Colon (tissue), 2 donors: ENCODE measurements at regions not wholly inside any gene's neighbourhood (a gene's known extent, or its start where the extent isn't known, plus 50 kb on each side); places are given as distances from the start of the nearest gene placed in this dataset.
"Not testable (repeated sequence)": the region's sequence is repeated elsewhere in the genome, so short reads cannot be mapped to it uniquely, and the experiment has no call there.

Source experiments
- FAIRE-seq: peaks from 2 replicates; lab custom pipeline; 2012; peaks lifted over from hg19 to GRCh38; lab: Jason Lieb, UNC
- donor health status: control.
- donor health status: control.

DNA sequence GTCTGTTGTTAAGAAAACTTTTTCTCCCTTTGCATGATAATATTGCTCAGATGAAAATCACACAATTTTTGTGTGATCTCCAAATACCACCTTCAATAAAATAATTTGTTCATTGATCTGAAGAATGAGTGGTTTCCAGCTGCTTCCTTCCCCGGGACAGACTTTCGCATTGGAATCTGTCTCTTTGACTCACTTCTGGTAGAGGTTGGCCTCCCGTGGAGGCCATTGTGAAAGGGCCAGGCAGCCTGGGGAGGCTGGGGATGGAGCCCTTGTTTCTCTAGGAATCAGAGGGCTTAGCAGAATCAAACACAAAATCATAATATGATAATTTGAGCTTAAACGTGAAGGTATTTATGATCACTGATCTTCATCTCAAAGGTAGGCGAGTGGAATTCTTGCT is 135.0 kb upstream of the ZNF536 start:
- FAIRE-seq, result no peak

DNA sequence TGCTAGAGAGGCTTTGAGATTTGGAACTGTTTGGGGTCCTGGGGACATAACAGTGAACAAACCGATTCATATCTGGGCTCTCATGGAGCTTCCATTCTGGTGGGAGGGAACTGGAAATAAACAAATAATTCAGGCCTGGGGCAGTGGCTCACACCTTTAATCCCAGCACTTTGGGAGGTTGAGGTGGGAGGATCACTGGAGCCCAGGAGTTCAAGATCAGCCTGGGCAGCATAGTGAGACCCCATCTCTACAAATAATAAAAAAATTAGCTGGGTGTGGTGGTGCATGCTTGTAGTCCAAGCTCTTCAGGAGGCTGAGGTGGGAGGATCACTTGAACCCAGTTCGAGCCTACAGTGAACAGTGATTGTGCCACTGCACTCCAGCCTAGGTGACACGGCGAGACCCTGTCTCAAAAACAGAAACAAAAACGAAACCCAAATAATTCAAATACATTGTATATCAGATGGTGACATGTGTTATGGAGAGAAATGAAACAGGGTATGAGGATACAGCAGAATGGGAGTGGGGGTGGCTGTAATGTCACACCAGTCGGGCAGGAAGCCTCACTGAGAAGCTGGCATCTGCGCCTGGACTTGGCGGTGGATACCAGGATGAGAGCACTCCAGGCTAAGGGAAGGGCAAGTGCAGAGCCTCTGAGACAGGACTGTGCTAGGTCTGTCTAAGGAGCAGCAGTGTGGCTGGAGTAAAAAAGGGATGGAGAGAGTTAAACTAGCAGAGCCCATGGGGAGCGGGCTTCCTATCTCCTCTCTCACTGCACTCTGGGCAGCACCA is 131.1 kb upstream of the ZNF536 start:
- no peak for FAIRE-seq

DNA sequence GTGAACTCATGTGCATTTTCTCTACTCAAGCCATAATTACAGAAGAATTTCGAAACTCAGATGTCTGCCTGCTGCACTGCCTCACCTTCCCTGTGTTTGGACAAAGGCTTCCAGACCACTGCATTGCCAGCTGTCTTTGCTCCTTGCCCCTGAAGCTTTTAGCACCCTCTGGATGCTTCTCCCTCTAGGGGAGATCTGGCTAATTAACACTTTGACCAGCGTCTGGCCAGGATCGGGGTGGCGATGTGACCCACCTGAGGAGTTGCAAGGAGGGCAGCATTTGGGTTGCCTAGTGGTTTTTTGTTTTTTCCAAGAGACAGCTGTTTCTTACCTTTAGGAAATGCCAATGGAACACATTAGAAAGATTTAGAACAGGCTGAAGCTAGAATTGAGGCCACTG is 127.7 kb upstream of the ZNF536 start:
- FAIRE-seq, result no peak

DNA sequence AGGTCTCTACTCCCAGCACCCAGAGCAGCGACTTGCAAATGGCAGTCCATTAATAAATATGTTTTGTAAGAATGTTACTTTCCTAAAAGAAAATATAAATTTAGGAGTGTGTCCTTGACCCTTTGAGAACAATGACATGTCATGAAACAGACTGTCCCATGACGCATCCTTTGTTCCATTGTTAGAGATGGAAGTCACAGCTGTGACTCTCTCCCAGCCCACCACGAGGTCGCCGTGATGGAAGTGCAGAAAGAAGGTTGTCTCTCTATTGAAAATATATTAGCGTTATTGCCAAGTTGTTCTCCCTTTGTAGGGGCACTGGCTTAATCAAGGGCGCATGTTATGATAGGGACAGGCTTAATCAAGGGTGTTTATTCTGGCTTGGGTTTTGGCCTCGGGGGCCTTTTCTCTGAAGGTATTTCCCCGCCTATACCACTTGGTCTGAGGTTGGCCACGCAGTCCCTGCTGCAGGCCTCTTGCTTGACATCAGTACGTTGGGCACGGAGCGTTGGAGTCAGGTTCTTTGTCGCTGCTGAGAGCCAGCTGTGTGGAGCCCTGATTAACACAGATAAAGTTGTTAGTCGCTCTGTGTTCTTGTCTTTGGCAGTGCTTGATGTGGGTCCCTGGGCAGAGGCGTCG is 126.7 kb upstream of the ZNF536 start:
- no peak for FAIRE-seq

DNA sequence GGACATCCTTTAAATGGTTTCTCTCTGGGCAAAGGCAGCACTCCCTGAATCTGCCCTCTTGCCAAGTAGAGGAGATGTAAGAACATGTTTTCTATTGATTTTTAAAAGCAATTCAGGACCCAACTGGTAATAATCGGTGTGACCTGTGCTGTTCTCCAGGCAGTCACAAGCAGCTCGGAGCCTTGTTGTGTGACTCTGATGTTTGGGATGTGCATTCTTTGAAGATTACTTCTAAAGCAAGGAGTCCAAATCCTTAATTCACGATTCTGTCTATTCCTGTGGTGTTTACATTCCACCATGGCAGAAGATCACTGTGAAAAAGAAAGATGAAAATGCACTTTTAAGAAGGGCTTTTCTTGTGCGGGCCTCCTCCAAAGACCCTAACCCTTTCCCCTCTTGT is 122.3 kb upstream of the ZNF536 start:
- no peak for FAIRE-seq

DNA sequence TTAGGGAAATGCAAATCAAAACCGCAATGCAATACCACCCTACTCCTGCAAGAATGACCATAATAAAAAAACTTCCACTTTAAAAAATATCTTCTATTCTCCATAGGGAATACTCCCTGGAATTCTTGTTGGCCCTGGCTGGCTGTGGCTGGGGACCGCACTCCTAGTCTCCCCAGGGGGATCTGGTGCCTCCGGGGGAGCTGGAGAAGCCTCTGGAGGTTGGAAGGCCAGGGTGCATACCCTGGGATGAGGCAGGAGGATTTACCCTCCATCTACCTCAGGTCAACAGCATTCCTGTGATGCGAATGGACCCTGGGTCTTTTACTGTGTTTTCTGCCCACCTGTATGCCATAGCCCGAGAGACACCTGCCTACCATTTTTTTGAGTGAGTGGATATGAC is 120.0 kb upstream of the ZNF536 start:
- FAIRE-seq, result no peak

DNA sequence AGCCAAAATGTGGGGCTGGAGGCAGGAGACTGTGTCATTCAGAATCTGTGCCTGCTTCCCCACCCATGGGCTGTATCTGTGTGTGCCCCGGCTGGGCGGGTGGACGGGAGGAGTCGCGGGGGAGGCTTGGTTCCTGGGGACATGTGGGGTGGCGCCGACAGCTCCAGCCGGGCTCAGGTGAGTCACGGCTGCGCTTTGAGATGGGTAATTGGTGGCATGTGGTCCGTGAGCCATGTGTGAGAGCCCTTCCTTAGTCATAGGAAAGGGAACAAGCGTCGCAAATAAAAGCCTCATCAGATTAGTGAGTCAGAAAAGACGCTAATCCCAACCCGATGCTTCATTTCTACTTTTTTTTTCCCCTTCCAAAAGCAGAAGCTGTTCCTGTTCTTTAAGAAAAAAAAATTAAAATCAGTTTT is 118.6 kb upstream of the ZNF536 start:
- FAIRE-seq, result no peak

DNA sequence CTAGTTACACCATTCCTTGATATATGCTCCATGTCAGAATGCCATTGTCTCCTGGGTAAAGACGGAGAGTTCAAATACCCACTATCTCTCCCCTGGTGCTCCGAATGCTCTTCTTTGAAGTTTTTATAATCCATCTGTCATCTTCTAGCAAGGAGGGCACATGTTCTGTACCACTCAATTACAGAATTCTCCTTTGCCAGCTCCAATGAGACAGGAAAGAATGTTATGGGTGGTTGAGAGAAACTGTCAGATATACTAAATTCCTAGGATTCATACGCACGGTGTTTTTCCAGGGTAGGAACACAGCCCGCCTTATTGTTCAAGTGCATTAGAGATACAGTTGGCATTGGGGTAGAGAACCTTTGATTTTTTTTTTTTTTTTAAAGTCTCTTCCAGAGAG is 118.0 kb upstream of the ZNF536 start:
- FAIRE-seq, result no peak

DNA sequence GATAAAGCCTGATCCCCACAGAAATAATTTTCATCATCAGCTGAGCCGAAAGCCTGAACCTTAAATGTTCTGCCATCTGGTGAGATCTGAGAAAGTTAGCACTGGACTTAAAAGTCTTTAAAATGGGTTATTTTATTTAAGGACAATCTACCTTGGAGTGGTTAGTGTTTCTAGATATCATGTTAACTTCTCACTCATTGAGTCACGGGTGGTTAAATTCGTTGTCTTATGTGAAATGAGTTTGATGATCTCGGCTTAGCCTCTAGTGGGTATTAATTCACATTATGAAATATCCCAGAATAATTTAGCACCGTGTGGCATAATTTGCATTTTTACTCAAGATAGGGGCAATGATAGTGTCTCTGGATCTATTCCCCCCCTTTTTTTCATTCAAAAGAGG is 117.4 kb upstream of the ZNF536 start:
- FAIRE-seq, result no peak

DNA sequence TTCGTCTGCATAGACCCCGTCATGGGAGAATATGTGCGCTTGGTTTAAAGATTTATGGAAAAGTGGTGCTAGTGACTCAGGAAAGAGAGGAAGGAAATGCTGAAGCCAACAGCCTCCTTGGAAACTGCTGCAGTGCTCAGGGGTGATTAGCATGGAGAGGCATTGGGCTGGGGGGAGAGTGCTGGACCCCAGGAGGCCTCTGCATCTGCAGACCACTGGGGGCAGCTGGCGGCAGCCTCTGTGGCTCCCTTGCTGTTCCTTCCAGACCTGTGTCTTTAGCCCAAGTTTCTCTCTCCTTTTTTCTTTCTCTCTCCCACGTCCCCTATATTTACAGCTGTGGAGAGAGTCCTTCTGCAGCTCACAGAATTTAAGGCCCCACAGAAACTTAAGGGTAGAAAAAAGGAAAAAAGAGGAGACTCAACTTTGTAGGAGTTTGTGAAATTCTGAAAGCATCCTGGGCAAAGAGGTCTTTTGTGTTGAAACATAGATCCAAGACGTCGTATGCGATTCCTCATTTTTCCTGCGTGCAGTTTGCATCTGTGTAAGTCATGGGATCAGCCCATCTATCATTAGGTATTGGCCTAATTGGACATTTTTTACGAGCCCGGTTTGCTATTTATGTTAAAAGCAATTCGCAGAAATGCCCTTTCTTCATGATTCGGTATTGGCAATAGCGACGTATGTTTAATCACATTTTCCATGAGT is 116.2 kb upstream of the ZNF536 start:
- no peak for FAIRE-seq

DNA sequence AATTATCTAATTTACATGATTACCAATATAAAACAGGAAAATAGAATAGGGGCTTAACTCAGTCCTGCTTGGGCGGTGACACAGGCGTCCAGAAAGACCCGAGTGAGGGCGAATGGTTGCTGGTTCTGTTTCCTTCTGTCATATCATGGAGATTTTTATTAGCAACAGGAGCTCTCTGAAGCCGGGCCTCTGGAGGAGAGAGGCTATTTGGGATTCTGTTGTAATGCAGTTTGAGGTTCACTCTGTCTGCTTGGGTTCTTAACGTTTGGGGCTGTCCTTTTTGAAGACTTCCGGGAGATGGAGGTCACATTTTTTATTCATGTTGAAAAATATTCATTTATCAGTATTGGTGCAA is 115.7 kb upstream of the ZNF536 start:
- no peak for FAIRE-seq

DNA sequence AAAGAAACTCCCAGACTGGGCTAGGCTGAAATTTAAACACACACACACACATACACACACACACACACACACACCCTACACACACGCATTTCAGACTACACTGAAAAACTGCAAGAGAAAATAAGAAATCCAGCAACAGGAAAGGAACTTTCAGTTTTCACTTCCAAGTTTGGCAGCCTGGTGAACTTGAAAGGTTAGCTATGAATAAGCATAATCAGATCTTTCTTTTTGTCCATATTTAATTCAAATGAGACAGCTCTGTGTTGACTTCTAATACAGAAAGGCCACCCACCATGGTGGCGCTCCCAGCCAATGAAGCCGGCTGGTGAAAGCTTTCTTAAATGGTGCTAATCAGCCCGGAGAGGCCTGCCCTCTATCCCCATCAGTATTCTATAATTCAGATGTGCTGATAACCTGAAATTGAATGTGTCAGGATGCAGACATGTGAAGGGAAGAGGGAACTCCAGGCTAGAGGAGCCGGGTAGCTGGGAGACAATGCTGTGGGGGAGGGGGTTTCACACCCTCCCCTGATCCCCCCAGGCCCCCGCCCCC is 108.3 kb upstream of the ZNF536 start:
- no peak for FAIRE-seq

DNA sequence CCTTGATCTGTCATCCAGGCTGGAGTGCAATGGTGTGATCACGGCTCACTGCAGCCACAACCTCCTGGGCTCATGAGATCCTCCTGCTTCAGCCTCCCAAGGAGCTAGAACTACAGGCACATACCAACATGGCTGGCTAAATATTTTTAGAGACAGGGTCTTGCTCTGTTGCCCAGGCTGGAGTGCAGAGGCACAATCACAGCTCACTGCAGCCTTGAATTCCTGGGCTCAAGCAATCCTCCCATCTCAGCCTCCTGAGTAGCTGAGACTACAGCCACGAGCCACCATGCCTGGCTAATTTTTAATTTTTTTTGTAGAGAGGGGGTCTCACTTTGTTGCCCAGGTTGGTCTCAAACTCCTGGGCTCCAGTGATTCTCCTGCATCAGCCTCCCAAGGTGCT is 106.3 kb upstream of the ZNF536 start:
- not testable (repeated sequence) for FAIRE-seq

DNA sequence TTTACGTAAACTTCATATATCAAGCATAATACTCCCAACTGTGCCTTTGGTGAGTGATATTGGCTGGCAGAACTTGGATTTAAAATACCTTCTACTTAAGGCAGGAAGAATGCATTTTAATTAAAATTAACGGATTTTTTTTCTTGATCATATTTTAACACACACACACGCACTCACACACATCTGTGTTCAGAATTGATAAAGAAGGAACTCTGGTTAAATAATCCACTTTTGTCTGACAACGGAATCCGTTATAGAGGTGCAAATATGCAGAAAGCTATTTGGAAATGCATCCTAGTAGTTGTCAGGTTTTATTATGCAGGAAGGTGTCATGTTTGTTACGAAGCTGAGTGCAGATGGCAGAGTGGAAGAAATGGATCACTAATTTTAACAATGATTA is 105.5 kb upstream of the ZNF536 start:
- no peak for FAIRE-seq

DNA sequence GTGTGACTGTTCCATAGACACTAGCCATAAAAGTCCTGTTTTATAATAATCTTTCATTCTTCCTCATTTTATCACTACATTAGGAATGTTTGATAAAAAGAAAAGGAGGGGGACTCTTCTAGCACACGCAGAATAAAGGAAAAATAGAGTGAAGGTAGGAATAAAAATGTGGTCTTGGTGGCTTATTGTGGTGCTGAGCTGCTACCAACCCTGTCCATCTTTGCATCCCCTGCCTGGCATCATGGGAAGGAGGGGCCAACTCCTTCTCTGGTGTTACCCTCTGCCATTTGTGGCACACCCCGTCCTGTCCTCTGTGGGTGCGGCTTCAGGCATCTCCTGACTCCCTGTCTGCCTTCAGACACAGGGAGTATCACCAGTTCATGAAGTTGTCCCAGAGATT is 104.9 kb upstream of the ZNF536 start:
- no peak for FAIRE-seq

DNA sequence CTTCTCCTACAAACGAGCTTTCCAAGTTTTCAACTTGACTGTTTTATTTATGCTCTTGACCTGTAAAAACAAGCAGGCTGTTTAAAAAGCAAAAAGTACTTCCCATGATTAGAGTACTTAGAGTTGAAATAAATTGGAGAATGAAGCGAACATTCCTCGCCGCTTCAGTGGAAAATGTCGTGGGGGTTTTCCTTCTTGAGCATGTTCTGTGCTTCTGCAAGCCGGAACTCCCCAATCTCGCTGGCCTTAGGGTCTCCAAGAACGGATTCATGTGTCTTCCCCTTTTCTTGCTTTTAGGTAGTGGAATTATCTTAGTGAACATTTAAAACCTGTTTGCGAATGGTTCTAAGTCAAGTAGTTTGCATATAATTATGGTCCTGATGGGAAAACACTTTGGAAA is 103.6 kb upstream of the ZNF536 start:
- no peak for FAIRE-seq

DNA sequence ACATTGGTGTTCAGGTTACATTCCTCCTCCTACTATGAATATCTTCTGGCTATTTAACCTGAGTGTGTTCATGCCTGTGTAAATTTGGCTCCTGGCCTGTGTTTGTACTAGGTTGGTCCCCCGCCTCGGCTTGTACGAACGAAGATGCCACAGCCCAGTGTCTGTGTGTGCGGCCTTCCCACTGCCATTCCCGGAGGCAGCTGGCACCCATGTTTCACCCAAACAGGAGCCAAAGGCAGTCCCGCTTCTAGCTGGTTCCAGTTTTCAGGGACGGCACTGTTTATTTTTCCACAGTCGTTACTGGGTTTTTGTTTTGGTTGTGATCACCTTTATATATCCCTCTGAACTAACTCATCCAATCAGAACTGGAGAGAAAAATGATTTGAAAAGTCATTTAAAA is 102.5 kb upstream of the ZNF536 start:
- FAIRE-seq, result no peak

DNA sequence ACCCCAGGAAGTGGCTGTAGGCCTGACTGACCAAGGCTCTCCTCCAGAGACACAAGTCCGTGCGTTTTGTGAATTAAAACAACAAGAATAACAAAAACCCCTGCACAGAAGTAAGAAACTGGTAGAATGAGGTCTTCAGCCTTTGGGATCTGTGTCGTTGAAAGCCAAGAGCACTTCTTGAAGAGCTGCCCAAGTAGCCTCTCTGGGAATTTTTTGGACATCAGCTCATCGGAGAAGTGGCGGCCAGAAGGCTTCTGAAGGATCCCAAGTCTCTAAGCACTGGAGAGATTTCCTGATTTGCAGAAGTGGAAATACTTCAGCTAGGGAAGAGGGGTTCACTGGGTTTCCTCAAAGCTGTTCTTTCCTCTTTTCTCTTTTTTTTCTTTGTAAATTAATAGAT is 100.4 kb upstream of the ZNF536 start:
- FAIRE-seq, result no peak

DNA sequence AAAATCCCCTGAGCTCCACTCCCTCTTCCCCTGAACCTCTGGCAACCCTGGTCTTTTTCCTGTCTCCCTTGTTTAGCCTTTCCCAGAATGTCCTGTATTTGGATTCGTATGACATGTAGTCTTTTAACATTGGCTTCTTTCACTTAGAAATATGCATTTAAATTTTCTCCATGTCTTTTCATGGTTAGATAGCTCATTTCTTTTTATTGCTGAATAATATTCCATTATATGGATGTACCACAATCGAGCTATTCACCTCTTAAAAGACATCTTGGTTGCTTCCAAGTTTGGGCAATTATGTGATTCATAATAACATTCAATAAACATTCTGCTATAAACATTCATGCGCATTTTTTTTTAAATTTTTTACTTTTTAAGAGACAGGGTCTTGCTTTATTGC is 99.6 kb upstream of the ZNF536 start:
- FAIRE-seq, result no peak

DNA sequence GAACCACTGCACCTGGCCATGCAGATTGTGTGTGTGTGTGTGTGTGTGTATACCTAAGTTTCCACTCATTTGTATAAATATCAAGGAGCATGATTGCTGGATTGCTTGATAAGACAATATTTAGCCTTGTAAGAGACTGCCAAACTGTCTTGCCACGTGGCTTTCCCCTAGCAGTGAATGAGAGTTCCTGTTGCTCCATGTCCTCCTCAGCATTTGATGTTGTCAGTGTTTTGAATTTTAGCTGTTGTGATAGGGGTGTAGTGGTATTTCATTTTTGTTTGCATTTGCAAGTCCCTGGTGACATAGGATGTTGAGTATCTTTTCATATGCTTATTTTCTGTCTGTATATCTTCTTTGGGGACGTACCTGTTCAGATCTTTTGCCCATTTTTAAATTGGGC is 99.0 kb upstream of the ZNF536 start:
- no peak for FAIRE-seq

DNA sequence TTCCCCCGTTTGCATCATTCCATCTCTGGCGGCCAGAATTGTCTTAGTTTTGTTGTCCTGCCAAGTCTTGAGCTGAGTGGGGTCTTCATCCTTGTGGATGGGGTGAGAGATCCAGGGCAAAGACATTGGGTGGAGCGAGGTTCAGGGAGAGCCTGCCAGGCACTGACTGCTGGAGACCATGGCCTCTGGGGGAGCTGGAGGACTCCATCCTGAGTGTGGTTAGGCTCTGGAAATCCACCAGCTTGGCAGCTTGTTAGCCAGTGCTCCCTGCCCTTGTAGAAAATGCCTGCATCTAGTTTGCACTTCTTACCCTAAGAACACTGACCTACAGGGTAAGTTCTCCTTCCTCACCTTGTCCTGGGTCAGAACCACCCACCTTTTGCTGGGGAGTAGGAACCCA is 97.2 kb upstream of the ZNF536 start:
- no peak for FAIRE-seq

DNA sequence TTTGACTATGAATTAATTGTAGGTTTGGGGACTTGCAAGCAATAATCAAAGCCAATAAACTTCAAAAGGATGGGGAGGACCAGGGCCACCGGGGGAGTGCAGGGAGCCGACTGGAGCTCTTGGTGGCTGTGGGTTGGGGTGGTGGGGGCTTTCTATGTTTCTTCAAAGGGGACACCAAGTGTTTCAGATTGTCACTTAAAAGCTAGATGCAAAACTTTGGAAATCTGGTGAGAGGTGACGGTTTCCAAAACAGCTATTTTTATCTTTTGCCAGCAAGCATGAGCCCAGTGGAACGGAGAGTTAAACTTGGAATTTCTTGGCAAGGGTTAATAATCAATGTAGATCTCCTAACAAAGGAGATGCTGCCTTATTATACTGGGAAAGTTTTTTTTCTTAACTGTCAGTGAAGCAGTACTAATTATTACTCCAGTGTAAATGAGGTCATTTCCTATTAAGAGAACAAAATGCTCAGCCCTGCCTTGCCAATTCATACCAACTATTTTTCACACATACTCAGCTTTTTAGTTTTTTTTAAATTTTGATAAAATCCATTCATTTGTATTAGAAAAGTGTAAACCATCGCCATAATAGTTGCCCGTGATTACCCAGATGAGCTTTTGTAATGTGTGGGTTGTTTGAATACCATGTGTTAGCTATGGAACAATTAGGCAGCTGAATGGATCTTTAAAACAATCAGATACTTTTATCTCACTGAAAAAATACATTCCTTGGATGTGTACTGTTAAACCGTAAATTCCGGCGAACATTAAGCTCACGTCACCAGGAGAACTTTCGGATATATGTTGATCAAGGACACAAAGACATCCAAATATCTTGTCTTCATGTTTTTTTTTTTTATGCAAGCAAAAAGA is 95.9 kb upstream of the ZNF536 start:
- FAIRE-seq, result no peak
